ENCODE measurements at regions not wholly inside any gene's neighbourhood (a gene's known extent, or its start where the extent isn't known, plus 50 kb on each side); places are given as distances from the start of the nearest gene placed in this dataset.

DNA sequence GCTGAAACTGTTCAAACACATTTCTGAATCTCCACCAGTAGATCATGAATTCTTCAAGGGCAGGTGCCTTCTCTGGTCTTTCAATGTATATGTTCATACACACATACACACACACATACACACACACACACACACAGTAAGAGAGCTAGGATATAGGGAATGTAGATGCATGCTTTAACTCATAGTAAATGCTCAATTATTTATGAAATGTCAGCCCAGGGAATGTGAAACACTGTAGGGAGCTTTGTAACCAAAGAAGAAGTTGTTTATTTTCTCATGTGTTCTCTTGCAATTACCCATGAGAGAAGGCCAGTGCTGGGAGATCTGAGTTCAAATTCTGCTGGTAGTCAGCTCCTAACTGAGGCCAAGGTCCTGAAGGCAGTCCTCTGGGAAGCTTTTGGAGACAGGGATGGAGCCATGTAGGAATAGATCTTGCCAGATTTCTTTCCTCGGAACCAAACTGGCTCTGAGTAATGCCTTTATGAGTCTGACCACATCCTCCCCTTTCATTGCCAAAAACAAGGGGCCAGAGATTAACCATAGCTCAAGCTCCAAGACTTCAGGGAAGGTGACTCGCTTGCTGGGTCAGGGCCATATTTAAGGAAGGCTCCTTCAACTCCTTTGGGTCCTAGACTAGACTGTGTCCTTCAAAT, 487.0 kb upstream of the TNC start:
- Histone ChIP-seq H3K36me3 (no peaks in the 10 kb centered on the region), H3K9me3 (no peaks in the 10 kb centered on the region), H3K4me1 (no peaks in the 10 kb centered on the region), H3K27ac (no peak overlapping the region), H3K27me3 (no peaks in the 10 kb centered on the region), H3K4me3 (no peak overlapping the region)
- TF ChIP-seq, protein P1, sequence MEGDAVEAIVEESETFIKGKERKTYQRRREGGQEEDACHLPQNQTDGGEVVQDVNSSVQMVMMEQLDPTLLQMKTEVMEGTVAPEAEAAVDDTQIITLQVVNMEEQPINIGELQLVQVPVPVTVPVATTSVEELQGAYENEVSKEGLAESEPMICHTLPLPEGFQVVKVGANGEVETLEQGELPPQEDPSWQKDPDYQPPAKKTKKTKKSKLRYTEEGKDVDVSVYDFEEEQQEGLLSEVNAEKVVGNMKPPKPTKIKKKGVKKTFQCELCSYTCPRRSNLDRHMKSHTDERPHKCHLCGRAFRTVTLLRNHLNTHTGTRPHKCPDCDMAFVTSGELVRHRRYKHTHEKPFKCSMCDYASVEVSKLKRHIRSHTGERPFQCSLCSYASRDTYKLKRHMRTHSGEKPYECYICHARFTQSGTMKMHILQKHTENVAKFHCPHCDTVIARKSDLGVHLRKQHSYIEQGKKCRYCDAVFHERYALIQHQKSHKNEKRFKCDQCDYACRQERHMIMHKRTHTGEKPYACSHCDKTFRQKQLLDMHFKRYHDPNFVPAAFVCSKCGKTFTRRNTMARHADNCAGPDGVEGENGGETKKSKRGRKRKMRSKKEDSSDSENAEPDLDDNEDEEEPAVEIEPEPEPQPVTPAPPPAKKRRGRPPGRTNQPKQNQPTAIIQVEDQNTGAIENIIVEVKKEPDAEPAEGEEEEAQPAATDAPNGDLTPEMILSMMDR (IDR thresholded peaks at IDR 0.05) = no peak
- intact Hi-C loops (cut with DNase I; ENCODE audit: low total_unique reads) = no loop called here
- DNase-seq = no peak

DNA sequence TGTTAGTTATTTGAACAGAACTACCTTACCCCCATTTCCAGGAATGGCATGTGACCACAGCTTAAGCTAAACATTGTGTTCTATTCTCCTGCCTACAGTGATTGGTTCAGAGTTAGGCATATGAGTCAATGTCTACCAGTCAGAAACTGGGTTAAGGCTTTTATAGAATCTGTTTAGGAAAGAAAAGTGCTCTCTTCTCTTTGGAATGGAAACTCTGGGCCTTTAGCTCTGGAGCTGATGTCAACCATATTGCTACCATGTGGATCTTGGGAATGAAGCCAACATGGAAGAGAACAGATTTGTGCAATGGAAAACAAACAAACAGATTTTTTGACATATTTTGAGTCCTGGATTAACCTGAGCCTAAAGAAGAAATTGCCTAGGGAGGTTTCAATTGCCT, 488.9 kb upstream of the TNC start:
- Histone ChIP-seq H3K4me1 (no peaks in the 10 kb centered on the region), H3K36me3 (no peaks in the 10 kb centered on the region), H3K9me3 (no peaks in the 10 kb centered on the region), H3K4me3 (no peak overlapping the region), H3K27me3 (no peaks in the 10 kb centered on the region), H3K27ac (no peak overlapping the region)
- no peak for DNase-seq
- TF ChIP-seq, protein P1 (IDR thresholded peaks at IDR 0.05) = no peak
- no peak for TF ChIP-seq POLR2A (IDR thresholded peaks at IDR 0.05)
- intact Hi-C loops (cut with DNase I; ENCODE audit: low total_unique reads) = no loop called here

DNA sequence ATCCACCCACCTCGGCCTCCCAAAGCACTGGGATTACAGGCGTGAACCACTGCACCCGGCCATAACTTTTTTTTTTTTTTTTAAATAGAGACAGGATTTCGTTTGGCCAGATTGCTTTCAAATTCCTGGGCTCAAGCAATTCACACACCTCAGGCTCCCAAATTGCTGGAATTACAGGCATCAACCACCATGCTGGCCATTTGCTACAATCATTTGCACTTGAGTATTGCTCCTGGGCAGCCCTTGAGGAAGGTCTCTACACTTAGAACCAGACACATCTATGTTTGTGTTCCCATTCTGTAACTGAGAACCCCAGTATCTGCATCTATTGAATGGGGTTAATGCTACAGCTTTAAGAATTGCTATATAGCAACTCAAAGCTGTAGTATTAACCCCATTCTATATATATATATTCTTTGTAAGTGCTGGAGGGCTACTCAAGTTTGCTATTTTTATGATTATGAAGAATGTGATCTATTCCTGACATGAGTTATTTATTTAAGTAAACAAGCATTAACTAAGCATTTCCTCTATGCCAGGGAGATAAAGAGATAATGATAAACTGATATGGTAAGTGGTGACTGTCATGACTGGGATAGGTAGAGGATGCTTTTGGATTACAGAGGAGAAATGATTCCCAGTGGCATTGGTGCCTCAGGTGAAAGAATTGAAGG, 496.5 kb upstream of the TNC start:
- Histone ChIP-seq H3K27ac (no peak overlapping the region), H3K4me3 (no peak overlapping the region), H3K27me3 (no peaks in the 10 kb centered on the region), H3K36me3 (no peaks in the 10 kb centered on the region), H3K9me3 (no peaks in the 10 kb centered on the region), H3K4me1 (no peaks in the 10 kb centered on the region)
- DNase-seq = no peak
- intact Hi-C loops (cut with DNase I; ENCODE audit: low total_unique reads) = no loop called here
- TF ChIP-seq, protein P1 (IDR thresholded peaks at IDR 0.05) = no peak
- no peak for TF ChIP-seq POLR2A (IDR thresholded peaks at IDR 0.05)

DNA sequence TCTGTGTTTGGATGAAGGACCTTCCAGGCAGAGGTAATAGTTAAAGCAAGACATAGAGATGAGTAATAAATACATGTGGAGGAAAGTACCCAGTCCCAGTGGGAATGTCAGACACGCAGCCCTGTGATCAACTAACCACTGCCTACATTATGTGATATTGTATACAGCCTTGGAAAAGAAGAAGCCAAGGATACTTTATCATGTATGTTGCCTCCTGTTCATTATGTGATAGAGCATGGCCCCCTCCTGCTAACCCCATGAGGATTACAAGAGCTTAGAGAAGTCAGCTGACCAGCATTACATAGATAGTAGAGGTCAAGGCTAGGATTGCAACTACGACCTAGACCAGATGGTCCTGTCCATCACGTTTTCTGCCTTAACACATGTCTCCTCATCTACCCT, 497.0 kb upstream of the TNC start:
- H3K4me3 ChIP-seq = no peak overlapping the region
- no peaks in the 10 kb centered on the region for H3K36me3 ChIP-seq
- intact Hi-C loops (cut with DNase I; ENCODE audit: low total_unique reads) = no loop called here
- no peak for TF ChIP-seq POLR2A (IDR thresholded peaks at IDR 0.05)
- no peaks in the 10 kb centered on the region for H3K27me3 ChIP-seq
- no peak for DNase-seq
- no peaks in the 10 kb centered on the region for H3K9me3 ChIP-seq
- H3K4me1 ChIP-seq = no peaks in the 10 kb centered on the region
- H3K27ac ChIP-seq = no peak overlapping the region

DNA sequence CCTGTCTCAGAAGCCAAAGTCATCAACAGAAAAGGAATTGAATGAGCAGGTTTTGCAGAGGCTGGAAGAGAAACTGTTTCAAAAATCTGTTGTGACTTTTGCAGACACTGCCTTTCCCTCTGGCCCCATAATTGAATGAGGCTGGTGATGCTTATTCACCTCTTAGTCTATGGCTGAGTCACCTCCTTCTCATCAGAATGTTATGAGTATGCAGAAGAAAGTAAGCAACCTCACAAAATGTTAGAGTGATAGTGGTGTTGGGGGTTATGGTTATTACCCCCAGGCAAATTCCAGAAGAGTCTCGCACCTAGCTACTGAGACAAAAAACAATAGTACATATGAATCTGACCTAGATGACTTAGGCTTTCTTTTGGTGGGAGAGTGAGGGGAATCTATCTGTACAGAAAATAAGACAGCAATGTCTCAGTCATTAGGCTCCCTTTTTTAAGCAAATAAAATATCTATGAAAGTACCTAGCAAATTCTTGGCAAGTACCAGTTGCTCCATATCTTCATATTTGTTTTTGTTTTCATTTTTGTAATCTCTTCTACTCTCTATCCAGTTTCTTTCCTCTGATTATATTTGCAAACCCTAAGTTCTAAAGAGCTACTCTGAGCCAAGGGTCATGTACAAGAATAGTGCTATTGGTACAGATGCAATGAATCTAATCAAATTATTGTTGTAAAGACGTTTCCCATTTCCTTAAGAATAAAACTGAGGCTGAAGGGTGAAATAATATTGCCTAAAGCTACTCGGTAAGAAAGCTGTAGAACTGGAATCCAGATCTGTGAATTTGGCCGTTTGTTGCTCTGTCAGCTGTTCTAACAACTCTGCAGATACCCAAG, 498.1 kb upstream of the TNC start:
- no peak for DNase-seq
- no peak overlapping the region for H3K4me3 ChIP-seq
- H3K27ac ChIP-seq = no peak overlapping the region
- H3K9me3 ChIP-seq = no peaks in the 10 kb centered on the region
- no peaks in the 10 kb centered on the region for H3K27me3 ChIP-seq
- H3K36me3 ChIP-seq = no peaks in the 10 kb centered on the region
- no peaks in the 10 kb centered on the region for H3K4me1 ChIP-seq
- TF ChIP-seq POLR2A (IDR thresholded peaks at IDR 0.05) = no peak
- TF ChIP-seq, protein P1 (IDR thresholded peaks at IDR 0.05) = no peak
- intact Hi-C loops (cut with DNase I; ENCODE audit: low total_unique reads) = no loop called here
